ENCODE measurements at regions not wholly inside any gene's neighbourhood (a gene's known extent, or its start where the extent isn't known, plus 50 kb on each side); places are given as distances from the start of the nearest gene placed in this dataset.
"Not testable (repeated sequence)": the region's sequence is repeated elsewhere in the genome, so short reads cannot be mapped to it uniquely, and the experiment has no call there.

DNA sequence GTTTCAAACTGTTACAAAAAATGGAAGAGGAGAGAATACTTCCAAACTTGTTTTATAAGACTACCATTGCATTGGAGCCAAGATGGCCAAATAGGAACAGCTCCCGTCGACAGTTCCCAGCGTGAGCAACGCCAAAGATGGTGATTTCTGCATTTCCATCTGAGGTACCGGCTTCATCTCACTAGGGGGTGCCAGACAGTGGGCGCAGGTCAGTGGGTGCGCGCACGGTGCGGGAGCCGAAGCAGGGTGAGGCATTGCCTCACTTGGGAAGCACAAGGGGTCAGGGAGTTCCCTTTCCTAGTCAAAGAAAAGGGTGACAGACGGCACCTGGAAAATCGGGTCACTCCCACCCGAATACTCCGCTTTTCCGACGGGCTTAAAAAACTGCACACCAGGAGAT, 149.7 kb upstream of the POF1B start:
- TF ChIP-seq, protein P1, sequence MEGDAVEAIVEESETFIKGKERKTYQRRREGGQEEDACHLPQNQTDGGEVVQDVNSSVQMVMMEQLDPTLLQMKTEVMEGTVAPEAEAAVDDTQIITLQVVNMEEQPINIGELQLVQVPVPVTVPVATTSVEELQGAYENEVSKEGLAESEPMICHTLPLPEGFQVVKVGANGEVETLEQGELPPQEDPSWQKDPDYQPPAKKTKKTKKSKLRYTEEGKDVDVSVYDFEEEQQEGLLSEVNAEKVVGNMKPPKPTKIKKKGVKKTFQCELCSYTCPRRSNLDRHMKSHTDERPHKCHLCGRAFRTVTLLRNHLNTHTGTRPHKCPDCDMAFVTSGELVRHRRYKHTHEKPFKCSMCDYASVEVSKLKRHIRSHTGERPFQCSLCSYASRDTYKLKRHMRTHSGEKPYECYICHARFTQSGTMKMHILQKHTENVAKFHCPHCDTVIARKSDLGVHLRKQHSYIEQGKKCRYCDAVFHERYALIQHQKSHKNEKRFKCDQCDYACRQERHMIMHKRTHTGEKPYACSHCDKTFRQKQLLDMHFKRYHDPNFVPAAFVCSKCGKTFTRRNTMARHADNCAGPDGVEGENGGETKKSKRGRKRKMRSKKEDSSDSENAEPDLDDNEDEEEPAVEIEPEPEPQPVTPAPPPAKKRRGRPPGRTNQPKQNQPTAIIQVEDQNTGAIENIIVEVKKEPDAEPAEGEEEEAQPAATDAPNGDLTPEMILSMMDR (IDR thresholded peaks at IDR 0.05 in 2 of 3, conservative IDR thresholded peaks at IDR 0.05 in 1 of 3; ENCODE audit: borderline replicate concordance in 1 of 3, insufficient read depth in 1 of 3, low read depth in 2 of 3, low read length in 2 of 3) = not testable (repeated sequence)
- not testable (repeated sequence) for TF ChIP-seq POLR2AphosphoS5 (IDR thresholded peaks at IDR 0.05; ENCODE audit: low read depth, low read length); ZNF274 (IDR thresholded peaks at IDR 0.05; ENCODE audit: low read depth, low read length); SP1 (IDR thresholded peaks at IDR 0.05; ENCODE audit: low read depth)
